Adrenal gland (tissue), 9 donors: ENCODE measurements at regions not wholly inside any gene's neighbourhood (a gene's known extent, or its start where the extent isn't known, plus 50 kb on each side); places are given as distances from the start of the nearest gene placed in this dataset.

Source experiments
- DNase-seq, 7 donors: peaks; one replicate each; pipeline ENCODE4 v3.0.0-alpha.2; 2019 to 2020
- H3K27ac ChIP-seq, 5 donors: fragments of 200-600 bp; sonication (generic) in 4 of 5; 1 replicate in 3 of 5; 2 replicates in 2 of 5; pipeline versions ENCODE4 v1.5.1 to v1.8.0; 2016 to 2020; ENCODE audit warnings: mild to moderate bottlenecking in 1 of 5
- H3K27me3 ChIP-seq: fragments of 200-600 bp; 2 replicates; pipeline ENCODE4 v1.8.0; 2021
- H3K36me3 ChIP-seq, 2 donors: fragments of 200-600 bp; replicated peaks in 1 of 2; 1 replicate in 1 of 2; 2 replicates in 1 of 2; pipeline versions ENCODE4 v1.5.1 to v1.8.0; 2018 to 2022
- H3K4me1 ChIP-seq, 2 donors: fragments of 200-600 bp; replicated peaks in 1 of 2; 1 replicate in 1 of 2; 2 replicates in 1 of 2; pipeline versions ENCODE4 v1.5.1 to v1.8.0; 2018 to 2021
- H3K4me3 ChIP-seq, 4 donors: fragments of 200-600 bp; sonication (generic) in 3 of 4; one replicate each; pipeline ENCODE4 v1.5.1; 2016 to 2018
- H3K9me3 ChIP-seq, 3 donors: fragments of 200-600 bp; sonication (generic) in 1 of 3; replicated peaks in 1 of 3; 1 replicate in 2 of 3; 2 replicates in 1 of 3; pipeline versions ENCODE4 v1.5.1 to v1.8.0; 2016 to 2021
- CTCF ChIP-seq, 6 experiments: fragments of 450-650 bp in 4 of 6; fragments of 200-600 bp in 2 of 6; sonication (generic) in 1 of 6; IDR thresholded peaks; 1 replicate in 5 of 6; 2 replicates in 1 of 6; pipeline versions ENCODE4 v1.5.1 to v1.8.0; 2016 to 2021; ENCODE audit warnings: antibody characterized with exemption in 6 of 6, mild to moderate bottlenecking in 2 of 6, moderate library complexity in 1 of 6
- POLR2A ChIP-seq, 2 donors: fragments of 450-650 bp; IDR thresholded peaks; one replicate each; pipeline ENCODE4 v1.6.1; 2017; ENCODE audit warnings: antibody characterized with exemption in 2 of 2, mild to moderate bottlenecking in 2 of 2, moderate library complexity in 1 of 2
- WGBS, 4 donors: extraction: QIAGEN DNeasy Blood & Tissue Kit in 2 of 4; methylation state at CpG; one replicate each; pipeline versions ENCODE4 v1.1.5 to v1.1.7; 2013 to 2017; 5-methylcytosine and 5-hydroxymethylcytosine counted together
- intact Hi-C, 2 donors: fragments of 100-400 bp; cut with DNase I; formaldehyde crosslinking; loops; one replicate each; pipeline versions ENCODE4 v1.14.1 to v1.15.0; 2022 to 2023
- donor health status: healthy with polysubstance abuse.
- donor health status: Bipolar disorder and iron deficiency.
- donor health status: DM: yes; HTN: yes; CAD: no.
- donor health status: DM: no; HTN: no; CAD: no.
- donor health status: DM: no; HTN: no; CAD: no.

DNA sequence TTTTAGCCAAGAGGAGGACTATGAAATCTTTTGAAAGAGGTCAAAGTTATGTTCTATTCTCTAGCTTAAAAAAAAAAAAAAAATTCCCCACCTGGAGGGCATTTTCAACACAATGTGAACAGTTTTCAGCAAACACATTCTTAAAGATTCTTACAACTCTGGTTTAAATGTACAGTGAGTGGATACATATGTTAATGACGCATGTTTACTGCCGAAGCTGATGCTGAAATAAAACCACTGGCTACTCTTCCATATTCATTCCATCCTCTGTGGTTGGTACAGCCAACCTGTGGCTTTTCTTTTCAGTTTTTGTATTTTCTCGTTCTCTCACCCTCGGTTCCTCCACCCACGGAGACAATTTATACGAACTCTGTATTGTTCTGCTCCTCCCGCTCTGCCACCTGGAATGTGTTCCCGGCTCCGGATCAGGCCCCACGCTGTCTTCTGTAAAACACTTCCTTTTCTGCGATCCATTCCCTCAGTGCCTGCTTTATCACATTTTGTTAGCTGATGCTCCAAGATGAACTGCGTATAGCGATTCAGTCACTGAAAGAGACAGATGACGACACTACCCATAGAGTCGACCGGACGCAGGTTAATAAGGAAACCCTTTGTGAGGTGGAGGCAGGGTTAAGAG is 466.4 kb upstream of the ARGLU1 start:
- Histone ChIP-seq H3K9me3 (no peaks in the 10 kb centered on the region), H3K27ac (no peak overlapping the region), H3K27me3 (no peaks in the 10 kb centered on the region), H3K36me3 (no peaks in the 10 kb centered on the region), H3K4me3 (no peak overlapping the region), H3K4me1 (no peaks in the 10 kb centered on the region)
- intact Hi-C loops, result no loop called here
- TF ChIP-seq CTCF (IDR thresholded peaks at IDR 0.05) (no peak), POLR2A (IDR thresholded peaks at IDR 0.05) (no peak)
- DNase-seq, result no peak
- 85 to 88% (median 86%) methylated on average over 17 of the region's 17 CpGs for WGBS, 4 donors

GRCh38 chr13:107031716-107032115 is 463.8 kb upstream of the ARGLU1 start:
- Histone ChIP-seq H3K4me3 (no peak overlapping the region), H3K27me3 (no peaks in the 10 kb centered on the region), H3K9me3 (no peaks in the 10 kb centered on the region), H3K36me3 (no peaks in the 10 kb centered on the region), H3K4me1 (no peaks in the 10 kb centered on the region), H3K27ac (no peak overlapping the region)
- DNase-seq, result no peak
- 50 to 70% (median 65%) methylated on average over 2 of the region's 2 CpGs for WGBS, 4 donors
- TF ChIP-seq CTCF (IDR thresholded peaks at IDR 0.05), result no peak
- TF ChIP-seq POLR2A (IDR thresholded peaks at IDR 0.05), result no peak
- intact Hi-C loops, result no loop called here

DNA sequence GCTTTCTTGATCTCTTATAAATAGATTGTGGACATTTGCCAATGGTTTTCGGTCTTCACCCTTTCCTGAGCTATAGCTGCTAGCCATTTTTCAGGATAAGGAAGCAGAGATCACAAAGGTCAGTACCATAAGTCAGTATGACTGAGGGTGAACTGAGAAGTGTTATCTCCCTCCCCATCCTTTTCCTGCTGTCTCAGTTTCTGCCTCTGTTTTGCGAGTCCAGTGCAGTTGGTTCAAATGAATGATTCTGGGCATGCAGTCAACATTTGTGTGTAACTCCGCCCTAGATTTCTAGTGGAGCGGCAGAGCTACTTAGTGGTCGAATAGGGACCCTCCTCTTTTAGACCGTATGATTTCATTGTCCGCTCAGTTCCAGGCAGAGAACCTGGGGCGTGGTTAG is 460.8 kb upstream of the ARGLU1 start:
- Histone ChIP-seq H3K36me3 (no peaks in the 10 kb centered on the region), H3K27ac (peak overlapping the region in 1 of 5 donors; percentile 40), H3K9me3 (no peaks in the 10 kb centered on the region), H3K4me1 (no peaks in the 10 kb centered on the region), H3K27me3 (no peaks in the 10 kb centered on the region), H3K4me3 (no peak overlapping the region)
- TF ChIP-seq POLR2A (IDR thresholded peaks at IDR 0.05) (no peak), CTCF (IDR thresholded peaks at IDR 0.05) (no peak)
- DNase-seq, result peak in 5 of 7 donors; percentile 12 to 64 (median 27)
- WGBS, 4 donors, result 57 to 70% (median 63%) methylated on average over 8 of the region's 8 CpGs
- intact Hi-C loops, result no loop called here

- Histone ChIP-seq H3K9me3 (no peaks in the 10 kb centered on the region), H3K36me3 (no peaks in the 10 kb centered on the region), H3K27me3 (no peaks in the 10 kb centered on the region), H3K4me3 (no peak overlapping the region), H3K4me1 (no peaks in the 10 kb centered on the region), H3K27ac (no peak overlapping the region)
- intact Hi-C loops, result no loop called here
- DNase-seq, result peak in 4 of 7 donors; percentile 7 to 59 (median 21)
- 56 to 73% (median 70%) methylated on average over 1 of the region's 1 CpG for WGBS, 4 donors
- TF ChIP-seq POLR2A (IDR thresholded peaks at IDR 0.05), result no peak
- no peak for TF ChIP-seq CTCF (IDR thresholded peaks at IDR 0.05)
Observed at GRCh38 chr13:107025991-107026390, 458.1 kb upstream of the ARGLU1 start.
